WERI-Rb-1 (cell line): ENCODE measurements at regions not wholly inside any gene's neighbourhood (a gene's known extent, or its start where the extent isn't known, plus 50 kb on each side); places are given as distances from the start of the nearest gene placed in this dataset.

Experiments used
- DNase-seq: peaks from one replicate; pipeline ENCODE4 v3.0.0-alpha.2; 2020
- H3K27ac ChIP-seq: fragments of 250-450 bp; sonication (Bioruptor Pico); 2 replicates; pipeline ENCODE4 v1.5.1; 2020; ENCODE audit warnings: mild to moderate bottlenecking, moderate library complexity
- H3K27me3 ChIP-seq: fragments of 250-450 bp; sonication (Bioruptor Pico); 2 replicates; pipeline ENCODE4 v1.5.1; 2021; ENCODE audit warnings: mild to moderate bottlenecking, low read depth, moderate library complexity; ENCODE audit not compliant: insufficient read depth, severe bottlenecking
- H3K36me3 ChIP-seq: fragments of 250-450 bp; sonication (Bioruptor Pico); 2 replicates; pipeline ENCODE4 v1.5.1; 2020; ENCODE audit warnings: mild to moderate bottlenecking, moderate library complexity
- H3K4me3 ChIP-seq: 2 replicates; pipeline ENCODE4 v1.5.1; 2011; ENCODE audit warnings: low read depth, mild to moderate bottlenecking, control low read depth, low read length
- H3K9me3 ChIP-seq: fragments of 250-450 bp; sonication (Bioruptor Pico); 2 replicates; pipeline ENCODE4 v1.5.1; 2021; ENCODE audit warnings: mild to moderate bottlenecking, moderate library complexity; ENCODE audit not compliant: severe bottlenecking
- TF ChIP-seq, protein P1 (sequence below): IDR thresholded peaks from 2 replicates; pipeline ENCODE4 v1.5.1; 2011; ENCODE audit warnings: low read depth, mild to moderate bottlenecking, control low read depth, inconsistent platforms, low read length

- no peak for DNase-seq
- TF ChIP-seq, protein P1, sequence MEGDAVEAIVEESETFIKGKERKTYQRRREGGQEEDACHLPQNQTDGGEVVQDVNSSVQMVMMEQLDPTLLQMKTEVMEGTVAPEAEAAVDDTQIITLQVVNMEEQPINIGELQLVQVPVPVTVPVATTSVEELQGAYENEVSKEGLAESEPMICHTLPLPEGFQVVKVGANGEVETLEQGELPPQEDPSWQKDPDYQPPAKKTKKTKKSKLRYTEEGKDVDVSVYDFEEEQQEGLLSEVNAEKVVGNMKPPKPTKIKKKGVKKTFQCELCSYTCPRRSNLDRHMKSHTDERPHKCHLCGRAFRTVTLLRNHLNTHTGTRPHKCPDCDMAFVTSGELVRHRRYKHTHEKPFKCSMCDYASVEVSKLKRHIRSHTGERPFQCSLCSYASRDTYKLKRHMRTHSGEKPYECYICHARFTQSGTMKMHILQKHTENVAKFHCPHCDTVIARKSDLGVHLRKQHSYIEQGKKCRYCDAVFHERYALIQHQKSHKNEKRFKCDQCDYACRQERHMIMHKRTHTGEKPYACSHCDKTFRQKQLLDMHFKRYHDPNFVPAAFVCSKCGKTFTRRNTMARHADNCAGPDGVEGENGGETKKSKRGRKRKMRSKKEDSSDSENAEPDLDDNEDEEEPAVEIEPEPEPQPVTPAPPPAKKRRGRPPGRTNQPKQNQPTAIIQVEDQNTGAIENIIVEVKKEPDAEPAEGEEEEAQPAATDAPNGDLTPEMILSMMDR, result no peak
Observed at GRCh38 chr5:1662559-1663085, 137.0 kb downstream of the MRPL36 start.

DNA sequence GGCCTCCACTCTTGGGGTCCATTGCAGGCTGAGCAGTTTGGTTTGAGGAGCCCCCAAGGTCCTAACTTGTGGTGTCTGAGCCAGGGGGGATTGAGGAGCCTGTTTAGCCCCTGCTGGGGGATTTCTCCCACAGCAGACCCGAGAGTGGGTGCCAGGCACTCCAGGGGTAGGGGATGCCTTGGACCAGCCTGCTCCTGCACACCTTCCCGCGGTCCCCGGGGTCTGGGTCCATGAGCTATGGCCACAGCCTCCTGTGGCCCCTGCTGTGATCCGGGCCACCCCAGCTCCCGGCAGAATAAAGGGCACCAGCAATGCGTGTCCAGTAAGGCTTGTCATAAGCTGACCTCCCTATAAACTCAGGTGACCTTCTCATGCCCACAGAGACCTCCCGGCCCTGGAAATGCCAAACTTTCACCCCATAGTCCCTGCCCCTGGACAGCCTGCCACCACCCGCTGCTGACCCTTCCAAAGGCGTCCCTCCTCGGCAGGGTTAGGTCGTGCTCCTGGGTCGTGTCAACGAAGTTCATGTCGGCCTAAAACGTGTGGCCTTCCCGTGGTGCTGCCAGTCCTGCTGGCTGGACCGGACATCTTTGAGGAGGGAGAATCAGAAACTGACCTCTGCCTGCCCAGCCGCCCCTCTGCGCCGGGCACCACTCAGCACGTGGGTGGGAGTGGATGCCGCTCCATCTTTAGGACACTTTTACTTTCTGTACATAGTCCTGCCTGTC is 137.6 kb downstream of the MRPL36 start:
- TF ChIP-seq, protein P1, result no peak
- Histone ChIP-seq H3K9me3 (no peaks in the 10 kb centered on the region), H3K27me3 (no peaks in the 10 kb centered on the region), H3K4me3 (no peak overlapping the region), H3K27ac (no peak overlapping the region), H3K36me3 (no peaks in the 10 kb centered on the region)
- DNase-seq, result no peak

More at GRCh38 chr5:1662559-1663085, 137.0 kb downstream of the MRPL36 start:
- Histone ChIP-seq H3K27me3 (no peaks in the 10 kb centered on the region), H3K36me3 (no peaks in the 10 kb centered on the region), H3K4me3 (no peak overlapping the region), H3K9me3 (no peaks in the 10 kb centered on the region), H3K27ac (no peak overlapping the region)

DNA sequence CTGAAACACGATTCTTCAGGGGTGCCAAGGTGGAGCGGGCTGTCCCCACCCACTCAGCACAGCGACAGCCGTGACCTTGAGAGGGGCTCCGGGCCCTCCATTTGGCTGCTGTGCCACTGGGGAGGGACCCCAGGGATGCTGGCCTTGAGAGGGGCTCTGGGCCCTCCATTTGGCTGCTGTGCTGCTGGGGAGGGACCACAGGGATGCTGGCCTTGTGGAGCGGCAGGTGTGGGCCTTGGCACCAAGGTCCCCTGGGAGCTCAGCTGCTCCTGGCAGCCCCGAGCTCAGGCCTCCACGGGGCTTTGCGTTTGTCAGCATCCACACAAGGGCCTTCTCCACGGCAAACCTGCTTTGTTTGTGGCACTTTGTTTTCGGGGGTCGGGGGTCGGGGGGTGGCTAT is 137.6 kb upstream of the LPCAT1 start:
- H3K36me3 ChIP-seq, result no peaks in the 10 kb centered on the region
- DNase-seq, result no peak
- TF ChIP-seq, protein P1, result no peak
- H3K27ac ChIP-seq, result no peak overlapping the region
- H3K4me3 ChIP-seq, result no peak overlapping the region
- no peaks in the 10 kb centered on the region for H3K9me3 ChIP-seq
- H3K27me3 ChIP-seq, result no peaks in the 10 kb centered on the region

GRCh38 chr5:1660511-1660910 is 136.8 kb upstream of the LPCAT1 start:
- no peak overlapping the region for H3K27ac ChIP-seq
- TF ChIP-seq, protein P1, result no peak
- H3K4me3 ChIP-seq, result no peak overlapping the region
- DNase-seq, result no peak
- H3K36me3 ChIP-seq, result no peaks in the 10 kb centered on the region
- H3K9me3 ChIP-seq, result no peaks in the 10 kb centered on the region
- no peaks in the 10 kb centered on the region for H3K27me3 ChIP-seq

- no peak for DNase-seq
- Histone ChIP-seq H3K36me3 (no peaks in the 10 kb centered on the region), H3K4me3 (peak overlapping the region; percentile 15), H3K27ac (no peak overlapping the region), H3K27me3 (no peaks in the 10 kb centered on the region), H3K9me3 (no peaks in the 10 kb centered on the region)
- TF ChIP-seq, protein P1, result no peak
Observed at GRCh38 chr5:1660001-1660400, 136.2 kb upstream of the LPCAT1 start.
